ENCODE measurements at regions not wholly inside any gene's neighbourhood (a gene's known extent, or its start where the extent isn't known, plus 50 kb on each side); places are given as distances from the start of the nearest gene placed in this dataset.

DNA sequence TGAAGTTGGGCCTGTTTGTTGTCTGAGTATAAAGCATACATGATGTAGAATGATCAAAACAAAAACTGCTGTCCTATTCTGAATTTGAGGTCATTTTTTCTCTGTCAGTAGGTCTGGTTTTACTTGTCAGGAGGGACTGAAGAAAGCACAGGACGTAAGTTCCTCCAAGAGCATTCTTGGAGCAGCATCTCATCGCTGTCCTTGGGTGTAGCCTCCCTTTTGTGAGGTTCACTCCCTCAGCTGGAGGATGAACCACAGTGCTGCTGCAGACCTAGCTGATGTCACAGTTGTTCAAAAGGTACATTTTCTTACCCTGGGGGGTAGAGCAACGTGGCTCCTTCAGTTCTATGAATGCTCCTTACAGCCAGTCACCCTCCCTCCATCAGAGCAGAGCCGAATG is 490.0 kb upstream of the TBL1XR1 start:
- Histone ChIP-seq H2BK12ac (ENCODE audit: low read depth, low read length) (no peak overlapping the region), H4K20me1 (replicated peaks in 1 of 2; ENCODE audit: control insufficient read depth in 1 of 2, insufficient read depth in 2 of 2, low read length in 2 of 2) (no peaks in the 10 kb centered on the region), H4K91ac (replicated peaks; ENCODE audit: insufficient read length, low read length) (no peak overlapping the region), H4K8ac (ENCODE audit: extremely low read depth, insufficient read depth, low read length) (no peak overlapping the region), H3K23me2 (ENCODE audit: low read depth, low read length) (no peaks in the 10 kb centered on the region), H3K4ac (replicated peaks; ENCODE audit: insufficient read length, low read depth, low read length) (no peak overlapping the region), H3K18ac (ENCODE audit: extremely low read depth, low read length) (no peak overlapping the region), H3K4me2 (ENCODE audit: insufficient read depth in 1 of 2, low read depth in 2 of 2, low read length in 2 of 2) (no peak overlapping the region), H2BK20ac (ENCODE audit: low read length) (no peak overlapping the region), H3K14ac (ENCODE audit: insufficient read length) (no peak overlapping the region), H3K4me1 (replicated peaks in 1 of 4; ENCODE audit: control insufficient read depth in 3 of 4, insufficient read depth in 4 of 4, low read length in 3 of 4) (peaks cover 0 to 5% (median 0%) of the 10 kb centered on the region in 4 experiments; a peak in 2 of 7 replicates), H3K27ac (ENCODE audit: low read depth, low read length) (no peak overlapping the region), H2AFZ (ENCODE audit: low read length) (no peak overlapping the region), H3K27me3 (replicated peaks in 1 of 4; ENCODE audit: control insufficient read depth in 3 of 4, extremely low read depth in 1 of 4, insufficient read depth in 3 of 4, low read length in 3 of 4) (no peaks in the 10 kb centered on the region), H3K4me3 (ENCODE audit: extremely low read depth in 1 of 4, insufficient read depth in 2 of 4, low read depth in 3 of 4, low read length in 4 of 4) (no peak overlapping the region), H2AK5ac (ENCODE audit: low read depth, low read length) (no peak overlapping the region), H2BK15ac (ENCODE audit: low read length) (no peak overlapping the region), H3K36me3 (ENCODE audit: control insufficient read depth in 2 of 4, insufficient read depth in 4 of 4, low read length in 3 of 4) (no peaks in the 10 kb centered on the region), H2BK5ac (ENCODE audit: low read depth, low read length) (no peak overlapping the region), H3K79me2 (ENCODE audit: control insufficient read depth in 1 of 2, insufficient read depth in 2 of 2, low read length in 2 of 2) (no peaks in the 10 kb centered on the region), H3K79me1 (ENCODE audit: low read depth, low read length) (no peaks in the 10 kb centered on the region), H3K9ac (replicated peaks in 1 of 4; ENCODE audit: extremely low read depth in 1 of 4, low read depth in 3 of 4, low read length in 3 of 4) (no peak overlapping the region), H3K9me3 (ENCODE audit: insufficient read depth in 2 of 2, low read depth in 1 of 2, low read length in 1 of 2) (no peaks in the 10 kb centered on the region), H3K56ac (replicated peaks; ENCODE audit: insufficient read length, low read depth, low read length) (no peak overlapping the region), H2BK120ac (replicated peaks; ENCODE audit: low read depth, low read length) (no peak overlapping the region), H3K23ac (ENCODE audit: insufficient read length) (no peak overlapping the region), H4K5ac (ENCODE audit: insufficient read length, low read depth, low read length) (no peak overlapping the region)
- DNase-seq (ENCODE audit: low read depth in 1 of 2, low spot score in 2 of 2) = no peak
- CTCF ChIA-PET (ENCODE audit: partially characterized antibody) = no interaction called here
- FAIRE-seq = no peak
- no peak for TF ChIP-seq KDM5A (IDR thresholded peaks at IDR 0.05; ENCODE audit: low read length)
- TF ChIP-seq TEAD4 (IDR thresholded peaks at IDR 0.05; ENCODE audit: low read depth, low read length) = no peak
- TF ChIP-seq EP300 (IDR thresholded peaks at IDR 0.05; ENCODE audit: borderline replicate concordance in 1 of 2, low read depth in 2 of 2, low read length in 2 of 2) = no peak
- TF ChIP-seq POLR2A (IDR thresholded peaks at IDR 0.05; ENCODE audit: control extremely low read depth in 1 of 2, low read depth in 2 of 2, low read length in 2 of 2) = no peak
- TF ChIP-seq TCF12 (IDR thresholded peaks at IDR 0.05; ENCODE audit: low read depth, low read length) = no peak
- no peak for TF ChIP-seq TAF1 (IDR thresholded peaks at IDR 0.05; ENCODE audit: low read depth, low read length)
- no peak for TF ChIP-seq EGR1 (IDR thresholded peaks at IDR 0.05; ENCODE audit: borderline replicate concordance, low read depth, low read length)
- TF ChIP-seq CBX8 (IDR thresholded peaks at IDR 0.05; ENCODE audit: borderline replicate concordance, low read depth, low read length) = no peak
- TF ChIP-seq RAD21 (IDR thresholded peaks at IDR 0.05 in 1 of 2, conservative IDR thresholded peaks at IDR 0.05 in 1 of 2; ENCODE audit: low read depth in 2 of 2, low read length in 2 of 2) = no peak
- no peak for TF ChIP-seq POU5F1 (IDR thresholded peaks at IDR 0.05; ENCODE audit: low read depth, low read length)
- TF ChIP-seq, protein P1, sequence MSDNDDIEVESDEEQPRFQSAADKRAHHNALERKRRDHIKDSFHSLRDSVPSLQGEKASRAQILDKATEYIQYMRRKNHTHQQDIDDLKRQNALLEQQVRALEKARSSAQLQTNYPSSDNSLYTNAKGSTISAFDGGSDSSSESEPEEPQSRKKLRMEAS (IDR thresholded peaks at IDR 0.05) = no peak
- WGBS, 2 experiments (ENCODE audit: extremely low coverage in 1 of 2, insufficient coverage in 1 of 2, insufficient read length in 1 of 2, insufficient replicate concordance in 2 of 2, low coverage in 1 of 2, low lambda C conversion rate in 2 of 2, missing lambda C conversion rate in 1 of 2) = 83% methylated on average over 4 of the region's 4 CpGs; no CpG with 5 or more reads in 1 of the 2 experiments
- POLR2A ChIA-PET (ENCODE audit: partially characterized antibody) = no interaction called here
